CD8-positive, alpha-beta memory T cell (primary cell): ENCODE measurements at regions not wholly inside any gene's neighbourhood (a gene's known extent, or its start where the extent isn't known, plus 50 kb on each side); places are given as distances from the start of the nearest gene placed in this dataset.

Experiments used
- CTCF ChIA-PET: fragments of 350-600 bp; sonication (Branson Sonifier 250); formaldehyde crosslinking; loops from one replicate; lab custom pipeline; 2021; ENCODE audit warnings: antibody characterized with exemption; lab: Charles Lee
- POLR2A ChIA-PET: fragments of 350-600 bp; sonication (Branson Sonifier 250); formaldehyde crosslinking; loops from one replicate; lab custom pipeline; 2021; ENCODE audit warnings: antibody characterized with exemption; lab: Charles Lee
- DNase-seq, 5 donors: peaks; one replicate each; pipeline versions ENCODE4 v3.0.0 to v3.0.0-alpha.2; 2020 to 2022; ENCODE audit warnings: mixed read lengths in 1 of 5
- H3K27ac ChIP-seq: one replicate; pipeline ENCODE4 v1.7.0; 2013; ENCODE audit warnings: low read depth, mild to moderate bottlenecking, low read length, moderate library complexity
- H3K27me3 ChIP-seq: 2 replicates; pipeline ENCODE4 v1.7.0; 2013; ENCODE audit warnings: low read length, mild to moderate bottlenecking; ENCODE audit not compliant: insufficient read depth, poor library complexity, severe bottlenecking
- H3K36me3 ChIP-seq: 2 replicates; pipeline ENCODE4 v1.7.0; 2013; ENCODE audit warnings: mild to moderate bottlenecking, low read length, moderate library complexity; ENCODE audit not compliant: insufficient read depth
- H3K4me1 ChIP-seq: 2 replicates; pipeline ENCODE4 v1.7.0; 2013; ENCODE audit warnings: mild to moderate bottlenecking, low read length, moderate library complexity; ENCODE audit not compliant: insufficient read depth
- H3K4me3 ChIP-seq: 2 replicates; pipeline ENCODE4 v1.7.0; 2013; ENCODE audit warnings: mild to moderate bottlenecking, low read length
- H3K9me3 ChIP-seq: 2 replicates; pipeline ENCODE4 v1.7.0; 2013; ENCODE audit warnings: mild to moderate bottlenecking, low read length
- H3K27ac Mint-ChIP-seq, 8 donors: one replicate each; pipeline ENCODE4 v1.8.0; 2020 to 2021; ENCODE audit warnings: mixed read lengths in 8 of 8, mild to moderate bottlenecking in 6 of 8, inconsistent platforms in 3 of 8, moderate library complexity in 3 of 8
- H3K27me3 Mint-ChIP-seq, 2 donors: one replicate each; pipeline ENCODE4 v1.8.0; 2020 to 2021; ENCODE audit warnings: mixed read lengths in 2 of 2, mild to moderate bottlenecking in 1 of 2, moderate library complexity in 1 of 2
- H3K36me3 Mint-ChIP-seq, 3 donors: one replicate each; pipeline ENCODE4 v1.8.0; 2020 to 2021; ENCODE audit warnings: mixed read lengths in 3 of 3, inconsistent platforms in 1 of 3, mild to moderate bottlenecking in 1 of 3
- H3K4me1 Mint-ChIP-seq, 3 donors: one replicate each; pipeline ENCODE4 v1.8.0; 2020 to 2021; ENCODE audit warnings: mixed read lengths in 3 of 3, inconsistent platforms in 1 of 3, mild to moderate bottlenecking in 1 of 3
- H3K4me3 Mint-ChIP-seq, 7 donors: one replicate each; pipeline ENCODE4 v1.8.0; 2020 to 2021; ENCODE audit warnings: mixed read lengths in 7 of 7, mild to moderate bottlenecking in 6 of 7, moderate library complexity in 4 of 7, inconsistent platforms in 2 of 7
- H3K9me3 Mint-ChIP-seq, 5 donors: one replicate each; pipeline ENCODE4 v1.8.0; 2020 to 2022; ENCODE audit warnings: mixed read lengths in 5 of 5, mild to moderate bottlenecking in 3 of 5, moderate library complexity in 2 of 5, inconsistent platforms in 1 of 5

- H3K27me3 Mint-ChIP-seq: no peaks in the 10 kb centered on the region
- no peak overlapping the region for H3K4me3 Mint-ChIP-seq
- no peaks in the 10 kb centered on the region for H3K4me1 ChIP-seq
- no peaks in the 10 kb centered on the region for H3K36me3 Mint-ChIP-seq
- ChIA-PET POLR2A (no interaction called here), CTCF (no interaction called here)
- no peak overlapping the region for H3K27ac ChIP-seq
- H3K9me3 Mint-ChIP-seq: peaks cover 0 to 6% (median 2%) of the 10 kb centered on the region in 5 donors
- H3K36me3 ChIP-seq: no peaks in the 10 kb centered on the region
- DNase-seq: no peak
- H3K27me3 ChIP-seq: no peaks in the 10 kb centered on the region
- no peaks in the 10 kb centered on the region for H3K9me3 ChIP-seq
- H3K27ac Mint-ChIP-seq: no peak overlapping the region
- no peaks in the 10 kb centered on the region for H3K4me1 Mint-ChIP-seq
- H3K4me3 ChIP-seq: no peak overlapping the region
Measured at GRCh38 chr10:9910446-9910845, 1107.2 kb upstream of the CELF2 start.

- no peaks in the 10 kb centered on the region for H3K9me3 ChIP-seq
- ChIA-PET CTCF (no interaction called here), POLR2A (no interaction called here)
- H3K4me1 ChIP-seq: no peaks in the 10 kb centered on the region
- H3K27me3 ChIP-seq: no peaks in the 10 kb centered on the region
- H3K27ac Mint-ChIP-seq: no peak overlapping the region
- H3K27me3 Mint-ChIP-seq: no peaks in the 10 kb centered on the region
- no peak overlapping the region for H3K27ac ChIP-seq
- no peak for DNase-seq
- H3K4me1 Mint-ChIP-seq: no peaks in the 10 kb centered on the region
- no peak overlapping the region for H3K4me3 ChIP-seq
- H3K36me3 Mint-ChIP-seq: no peaks in the 10 kb centered on the region
- H3K4me3 Mint-ChIP-seq: no peak overlapping the region
- H3K9me3 Mint-ChIP-seq: peaks cover 0 to 6% (median 2%) of the 10 kb centered on the region in 5 donors
- no peaks in the 10 kb centered on the region for H3K36me3 ChIP-seq
Measured at GRCh38 chr10:9911488-9911887, 1106.2 kb upstream of the CELF2 start.

GRCh38 chr10:9913876-9914514 lies 1103.7 kb upstream of the CELF2 start:
- Mint-ChIP-seq H3K4me3 (no peak overlapping the region), H3K27ac (no peak overlapping the region), H3K36me3 (no peaks in the 10 kb centered on the region), H3K27me3 (no peaks in the 10 kb centered on the region), H3K4me1 (no peaks in the 10 kb centered on the region), H3K9me3 (peaks cover 0 to 6% (median 2%) of the 10 kb centered on the region in 5 donors)
- H3K36me3 ChIP-seq: no peaks in the 10 kb centered on the region
- no peak for DNase-seq
- H3K27me3 ChIP-seq: no peaks in the 10 kb centered on the region
- no peak overlapping the region for H3K27ac ChIP-seq
- POLR2A ChIA-PET: no interaction called here
- CTCF ChIA-PET: no interaction called here
- no peaks in the 10 kb centered on the region for H3K4me1 ChIP-seq
- no peak overlapping the region for H3K4me3 ChIP-seq
- no peaks in the 10 kb centered on the region for H3K9me3 ChIP-seq

GRCh38 chr10:9921544-9921943 lies 1096.1 kb upstream of the CELF2 start:
- H3K4me1 Mint-ChIP-seq: no peaks in the 10 kb centered on the region
- H3K27me3 Mint-ChIP-seq: no peaks in the 10 kb centered on the region
- H3K9me3 Mint-ChIP-seq: peaks cover 0 to 10% (median 0%) of the 10 kb centered on the region in 5 donors
- Histone ChIP-seq H3K4me1 (no peaks in the 10 kb centered on the region), H3K4me3 (no peak overlapping the region), H3K27me3 (no peaks in the 10 kb centered on the region), H3K27ac (no peak overlapping the region), H3K36me3 (no peaks in the 10 kb centered on the region), H3K9me3 (no peaks in the 10 kb centered on the region)
- no peak overlapping the region for H3K27ac Mint-ChIP-seq
- POLR2A ChIA-PET: no interaction called here
- H3K4me3 Mint-ChIP-seq: no peak overlapping the region
- CTCF ChIA-PET: no interaction called here
- H3K36me3 Mint-ChIP-seq: no peaks in the 10 kb centered on the region
- no peak for DNase-seq

- H3K4me1 ChIP-seq: no peaks in the 10 kb centered on the region
- H3K9me3 ChIP-seq: no peaks in the 10 kb centered on the region
- no peaks in the 10 kb centered on the region for H3K27me3 ChIP-seq
- H3K4me3 ChIP-seq: no peak overlapping the region
- H3K4me3 Mint-ChIP-seq: no peak overlapping the region
- CTCF ChIA-PET: no interaction called here
- H3K4me1 Mint-ChIP-seq: no peaks in the 10 kb centered on the region
- no peak for DNase-seq
- no peaks in the 10 kb centered on the region for H3K36me3 ChIP-seq
- no peaks in the 10 kb centered on the region for H3K36me3 Mint-ChIP-seq
- H3K9me3 Mint-ChIP-seq: peaks cover 0 to 5% (median 0%) of the 10 kb centered on the region in 5 donors
- POLR2A ChIA-PET: no interaction called here
- H3K27ac Mint-ChIP-seq: no peak overlapping the region
- no peak overlapping the region for H3K27ac ChIP-seq
- no peaks in the 10 kb centered on the region for H3K27me3 Mint-ChIP-seq
Measured at GRCh38 chr10:9922126-9922870, 1095.4 kb upstream of the CELF2 start.

- Mint-ChIP-seq H3K4me3 (no peak overlapping the region), H3K27me3 (no peaks in the 10 kb centered on the region), H3K9me3 (peaks cover 0 to 4% (median 2%) of the 10 kb centered on the region in 5 donors), H3K27ac (no peak overlapping the region), H3K4me1 (no peaks in the 10 kb centered on the region), H3K36me3 (no peaks in the 10 kb centered on the region)
- H3K4me3 ChIP-seq: no peak overlapping the region
- H3K27me3 ChIP-seq: no peaks in the 10 kb centered on the region
- CTCF ChIA-PET: no interaction called here
- POLR2A ChIA-PET: no interaction called here
- DNase-seq: no peak
- H3K4me1 ChIP-seq: no peaks in the 10 kb centered on the region
- no peaks in the 10 kb centered on the region for H3K36me3 ChIP-seq
- no peak overlapping the region for H3K27ac ChIP-seq
- no peaks in the 10 kb centered on the region for H3K9me3 ChIP-seq
Measured at GRCh38 chr10:9926003-9926402, 1091.7 kb upstream of the CELF2 start.

GRCh38 chr10:9926881-9927280 lies 1090.8 kb upstream of the CELF2 start:
- H3K27ac Mint-ChIP-seq: no peak overlapping the region

GRCh38 chr10:9939716-9940115 lies 1078.0 kb upstream of the CELF2 start:
- CTCF ChIA-PET: no interaction called here
- DNase-seq: no peak
- Mint-ChIP-seq H3K4me1 (no peaks in the 10 kb centered on the region), H3K27me3 (no peaks in the 10 kb centered on the region), H3K36me3 (no peaks in the 10 kb centered on the region), H3K4me3 (no peak overlapping the region), H3K9me3 (peaks cover 0 to 3% (median 0%) of the 10 kb centered on the region in 5 donors), H3K27ac (no peak overlapping the region)
- Histone ChIP-seq H3K4me3 (no peak overlapping the region), H3K27me3 (no peaks in the 10 kb centered on the region), H3K9me3 (no peaks in the 10 kb centered on the region), H3K4me1 (no peaks in the 10 kb centered on the region), H3K27ac (no peak overlapping the region), H3K36me3 (no peaks in the 10 kb centered on the region)
- POLR2A ChIA-PET: no interaction called here

More at GRCh38 chr10:9926881-9927280, 1090.8 kb upstream of the CELF2 start:
- no peak for DNase-seq
- Mint-ChIP-seq H3K27me3 (no peaks in the 10 kb centered on the region), H3K4me1 (no peaks in the 10 kb centered on the region), H3K4me3 (no peak overlapping the region), H3K9me3 (peaks cover 0 to 5% (median 3%) of the 10 kb centered on the region in 5 donors), H3K36me3 (no peaks in the 10 kb centered on the region)
- POLR2A ChIA-PET: no interaction called here
- Histone ChIP-seq H3K36me3 (no peaks in the 10 kb centered on the region), H3K27ac (no peak overlapping the region), H3K4me3 (no peak overlapping the region), H3K27me3 (no peaks in the 10 kb centered on the region), H3K4me1 (no peaks in the 10 kb centered on the region), H3K9me3 (no peaks in the 10 kb centered on the region)
- CTCF ChIA-PET: no interaction called here
